GM18520 (cell line): ENCODE measurements at regions not wholly inside any gene's neighbourhood (a gene's known extent, or its start where the extent isn't known, plus 50 kb on each side); places are given as distances from the start of the nearest gene placed in this dataset.
"Not testable (repeated sequence)": the region's sequence is repeated elsewhere in the genome, so short reads cannot be mapped to it uniquely, and the experiment has no call there.

Experiments used
- ATAC-seq: cut with Tn5 transposase; IDR thresholded peaks from one replicate; pipeline ENCODE4 v1.9.1; 2021; ENCODE audit not compliant: unreplicated experiment

- no peak for ATAC-seq
Observed at GRCh38 chr12:84408936-84409335, 503.7 kb downstream of the SLC6A15 start.

- not testable (repeated sequence) for ATAC-seq
Observed at GRCh38 chr12:84406720-84407119, 505.9 kb downstream of the SLC6A15 start.

- ATAC-seq, result no peak
Observed at GRCh38 chr12:84397846-84398245, 514.8 kb downstream of the SLC6A15 start.

- no peak for ATAC-seq
Observed at GRCh38 chr12:84397263-84397662, 515.3 kb downstream of the SLC6A15 start.

- ATAC-seq, result not testable (repeated sequence)
Observed at GRCh38 chr12:84391176-84391575, 521.4 kb downstream of the SLC6A15 start.

GRCh38 chr12:84384384-84384783, 528.2 kb downstream of the SLC6A15 start:
- ATAC-seq, result no peak

GRCh38 chr12:84382486-84382885, 530.1 kb downstream of the SLC6A15 start:
- ATAC-seq, result not testable (repeated sequence)

GRCh38 chr12:84376320-84376719, 536.3 kb downstream of the SLC6A15 start:
- ATAC-seq, result no peak

- no peak for ATAC-seq
Observed at GRCh38 chr12:84375449-84376170, 537.0 kb downstream of the SLC6A15 start.

GRCh38 chr12:84362552-84362897, 550.1 kb downstream of the SLC6A15 start:
- no peak for ATAC-seq

GRCh38 chr12:84361651-84362551, 550.7 kb downstream of the SLC6A15 start:
- no peak for ATAC-seq

GRCh38 chr12:84357314-84357713, 555.3 kb downstream of the SLC6A15 start:
- no peak for ATAC-seq

GRCh38 chr12:84356224-84356623, 556.4 kb downstream of the SLC6A15 start:
- no peak for ATAC-seq

GRCh38 chr12:84355561-84355960, 557.0 kb downstream of the SLC6A15 start:
- no peak for ATAC-seq

GRCh38 chr12:84348582-84348981, 564.0 kb downstream of the SLC6A15 start:
- ATAC-seq, result no peak

- ATAC-seq, result no peak
Observed at GRCh38 chr12:84341467-84342193, 571.0 kb downstream of the SLC6A15 start.

GRCh38 chr12:84336231-84336630, 576.4 kb downstream of the SLC6A15 start:
- ATAC-seq, result no peak

- no peak for ATAC-seq
Observed at GRCh38 chr12:84329938-84330337, 582.7 kb downstream of the SLC6A15 start.

- ATAC-seq, result no peak
Observed at GRCh38 chr12:84315926-84316325, 596.7 kb downstream of the SLC6A15 start.

GRCh38 chr12:84313323-84313675, 599.3 kb downstream of the SLC6A15 start:
- ATAC-seq, result no peak

GRCh38 chr12:84308211-84308610, 604.4 kb downstream of the SLC6A15 start:
- no peak for ATAC-seq

- ATAC-seq, result no peak
Observed at GRCh38 chr12:84305144-84305543, 607.5 kb downstream of the SLC6A15 start.
